ENCODE measurements at regions not wholly inside any gene's neighbourhood (a gene's known extent, or its start where the extent isn't known, plus 50 kb on each side); places are given as distances from the start of the nearest gene placed in this dataset.
"Not testable (repeated sequence)": the region's sequence is repeated elsewhere in the genome, so short reads cannot be mapped to it uniquely, and the experiment has no call there.

DNA sequence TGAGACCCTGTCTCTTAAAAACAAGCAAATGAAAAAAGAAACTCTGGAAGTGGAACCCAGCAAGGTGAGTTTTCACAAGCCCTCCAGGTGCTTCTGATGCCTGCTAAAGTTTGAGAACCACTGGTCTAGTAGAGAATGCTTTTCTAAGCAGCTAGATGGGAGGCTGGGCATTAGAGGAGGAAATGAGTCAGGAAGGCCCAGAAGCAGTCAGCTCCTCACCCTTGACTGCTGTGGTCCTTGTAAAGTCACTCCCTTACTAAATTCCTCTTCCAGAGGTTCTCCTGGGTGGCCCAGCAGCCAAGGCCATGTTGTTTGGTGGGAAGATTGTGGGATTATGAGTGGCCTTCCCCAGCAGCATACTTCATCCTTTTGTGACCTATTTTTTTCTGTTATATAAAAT, 52.0 kb upstream of the FYN start:
- DNase-seq (ENCODE audit: extremely low read depth, low read depth): no peak

- no peak for DNase-seq (ENCODE audit: extremely low read depth, low read depth)
Measured at GRCh38 chr6:111926731-111927302, 53.6 kb upstream of the FYN start.

DNA sequence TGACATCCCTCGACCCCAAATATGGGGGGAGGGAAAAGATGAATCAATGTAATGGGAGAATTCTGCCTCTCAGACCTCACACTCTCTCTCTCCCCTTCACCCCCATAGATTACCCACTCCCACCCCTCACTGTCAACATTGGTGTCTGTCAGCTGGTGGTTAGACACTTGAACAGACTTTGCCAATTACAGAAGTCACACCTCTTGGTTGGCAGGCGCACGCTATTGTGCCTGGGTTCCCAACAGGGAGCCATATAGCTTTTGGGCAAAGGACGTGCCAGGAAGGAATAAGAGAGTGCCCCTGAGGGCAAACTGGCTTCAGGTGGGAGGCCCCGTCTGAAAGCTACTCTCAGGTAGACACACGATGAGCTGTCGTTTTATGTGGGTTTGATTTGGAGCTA, 54.1 kb upstream of the FYN start:
- no peak for DNase-seq (ENCODE audit: extremely low read depth, low read depth)

- DNase-seq (ENCODE audit: extremely low read depth, low read depth): no peak
Measured at GRCh38 chr6:111928139-111928538, 54.9 kb upstream of the FYN start.

DNA sequence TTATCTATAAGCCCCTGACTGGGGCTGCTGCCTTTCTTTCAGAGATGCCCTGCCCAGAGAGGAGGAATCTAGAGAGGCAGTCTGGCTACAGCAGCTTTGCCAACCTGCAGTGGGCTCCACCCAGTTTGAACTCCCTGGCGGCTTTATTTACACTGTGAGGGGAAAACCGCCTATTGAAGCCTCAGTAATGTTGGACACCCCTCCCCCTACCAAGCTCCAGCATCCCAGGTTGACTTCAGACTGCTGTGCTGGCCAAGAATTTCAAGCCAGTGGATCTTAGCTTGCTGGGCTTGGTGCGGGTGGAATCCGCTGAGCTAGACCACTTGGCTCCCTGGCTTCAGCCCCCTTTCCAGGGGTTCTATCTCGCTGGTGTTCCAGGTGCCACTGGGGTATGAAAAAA, 61.4 kb upstream of the FYN start:
- not testable (repeated sequence) for DNase-seq (ENCODE audit: extremely low read depth, low read depth)

- DNase-seq (ENCODE audit: extremely low read depth, low read depth): no peak
Measured at GRCh38 chr6:111936718-111937117, 63.5 kb upstream of the FYN start.

DNA sequence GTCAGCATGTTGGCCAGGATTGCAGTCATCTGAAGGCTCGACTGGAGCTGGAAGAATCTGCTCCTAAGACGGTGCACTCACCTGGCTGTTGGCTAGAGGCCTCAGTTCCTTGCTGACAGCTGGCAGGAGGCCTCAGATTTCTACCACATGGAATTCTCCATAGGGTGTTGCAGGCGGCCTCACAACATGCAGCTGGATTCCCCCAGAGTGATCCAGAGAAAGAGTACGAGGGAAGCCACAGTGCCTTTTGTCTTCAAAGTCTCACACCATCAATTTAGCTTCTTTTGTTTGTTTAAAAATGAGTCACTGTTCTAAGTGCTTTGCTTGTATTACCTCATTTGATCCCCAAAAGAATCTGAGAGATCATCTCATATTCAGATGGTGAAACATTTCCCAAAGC, 65.5 kb upstream of the FYN start:
- DNase-seq (ENCODE audit: extremely low read depth, low read depth): no peak

GRCh38 chr6:111939902-111940301, 66.7 kb upstream of the FYN start:
- DNase-seq (ENCODE audit: extremely low read depth, low read depth): no peak

GRCh38 chr6:111940801-111941200, 67.5 kb upstream of the FYN start:
- DNase-seq (ENCODE audit: extremely low read depth, low read depth): no peak

DNA sequence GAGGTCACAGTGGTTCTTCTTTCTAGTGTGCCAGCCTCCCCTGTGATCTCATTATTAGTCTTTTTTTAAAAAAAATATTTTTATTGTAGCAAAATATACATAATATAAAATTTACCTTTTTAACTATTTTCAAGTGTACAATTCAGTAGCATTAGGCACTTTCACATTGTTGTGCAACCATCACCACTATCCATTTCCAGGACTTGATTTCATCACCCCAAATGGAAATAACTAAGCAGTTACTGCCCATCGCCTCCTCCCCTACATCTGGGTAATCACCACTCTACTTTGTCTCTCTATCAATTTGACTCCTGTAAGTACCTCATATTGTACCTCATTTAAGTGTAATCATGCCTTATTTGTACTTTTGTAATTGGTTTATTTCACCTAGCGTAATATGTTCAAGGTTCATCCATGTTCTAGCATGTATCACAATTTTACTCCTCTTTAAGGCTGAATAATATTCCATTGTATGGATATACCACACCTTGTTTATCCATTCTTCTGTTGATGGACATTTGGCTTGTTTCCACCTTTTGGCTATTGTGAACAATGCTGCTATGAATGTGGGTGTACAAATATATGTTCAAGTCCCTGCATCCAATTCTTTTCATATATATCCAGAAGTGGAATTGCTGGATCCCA, 68.6 kb upstream of the FYN start:
- no peak for DNase-seq (ENCODE audit: extremely low read depth, low read depth)

GRCh38 chr6:111942561-111942960, 69.3 kb upstream of the FYN start:
- no peak for DNase-seq (ENCODE audit: extremely low read depth, low read depth)

DNA sequence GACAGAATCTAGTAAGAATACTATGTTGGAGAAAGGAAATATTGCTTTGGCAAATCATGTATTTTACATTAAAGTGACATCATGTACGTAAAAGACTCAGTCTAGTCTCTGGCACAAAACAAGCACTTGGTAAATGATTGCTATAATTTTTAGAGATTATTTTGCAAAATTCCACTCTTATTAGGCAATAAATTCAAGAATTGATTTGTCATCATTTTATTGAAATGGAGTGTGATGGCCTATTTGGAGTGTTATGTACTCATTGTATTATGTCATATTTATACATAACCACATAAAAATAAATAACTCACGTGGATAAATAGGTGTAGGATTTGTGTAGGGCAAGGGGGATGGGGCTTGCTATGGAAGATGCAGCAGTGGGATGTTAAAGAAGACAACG, 70.0 kb upstream of the FYN start:
- DNase-seq (ENCODE audit: extremely low read depth, low read depth): no peak

DNA sequence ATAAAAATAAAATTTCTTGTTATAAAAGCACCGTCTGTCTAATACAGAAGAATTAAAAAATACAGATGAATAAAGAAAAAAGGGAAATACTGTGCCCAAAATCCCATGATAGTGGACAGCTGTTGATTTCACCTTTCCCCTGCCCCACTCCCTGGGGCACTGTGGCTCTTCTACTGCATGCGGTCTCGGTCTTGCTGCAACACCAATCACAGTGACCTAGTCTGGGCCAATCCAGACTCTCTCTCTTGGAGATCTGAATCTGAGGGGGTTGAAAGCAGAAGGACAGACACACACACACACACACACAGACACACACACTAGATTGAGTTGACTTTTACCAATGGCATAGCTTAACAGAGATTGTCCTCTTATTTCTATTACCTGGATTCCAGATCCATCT, 70.5 kb upstream of the FYN start:
- no peak for DNase-seq (ENCODE audit: extremely low read depth, low read depth)

GRCh38 chr6:111944541-111944940, 71.3 kb upstream of the FYN start:
- DNase-seq (ENCODE audit: extremely low read depth, low read depth): no peak

- no peak for DNase-seq (ENCODE audit: extremely low read depth, low read depth)
Measured at GRCh38 chr6:111949546-111949945, 76.3 kb upstream of the FYN start.

- DNase-seq (ENCODE audit: extremely low read depth, low read depth): not testable (repeated sequence)
Measured at GRCh38 chr6:111949984-111950383, 76.7 kb upstream of the FYN start.

GRCh38 chr6:111950661-111951496, 77.6 kb upstream of the FYN start:
- DNase-seq (ENCODE audit: extremely low read depth, low read depth): no peak

DNA sequence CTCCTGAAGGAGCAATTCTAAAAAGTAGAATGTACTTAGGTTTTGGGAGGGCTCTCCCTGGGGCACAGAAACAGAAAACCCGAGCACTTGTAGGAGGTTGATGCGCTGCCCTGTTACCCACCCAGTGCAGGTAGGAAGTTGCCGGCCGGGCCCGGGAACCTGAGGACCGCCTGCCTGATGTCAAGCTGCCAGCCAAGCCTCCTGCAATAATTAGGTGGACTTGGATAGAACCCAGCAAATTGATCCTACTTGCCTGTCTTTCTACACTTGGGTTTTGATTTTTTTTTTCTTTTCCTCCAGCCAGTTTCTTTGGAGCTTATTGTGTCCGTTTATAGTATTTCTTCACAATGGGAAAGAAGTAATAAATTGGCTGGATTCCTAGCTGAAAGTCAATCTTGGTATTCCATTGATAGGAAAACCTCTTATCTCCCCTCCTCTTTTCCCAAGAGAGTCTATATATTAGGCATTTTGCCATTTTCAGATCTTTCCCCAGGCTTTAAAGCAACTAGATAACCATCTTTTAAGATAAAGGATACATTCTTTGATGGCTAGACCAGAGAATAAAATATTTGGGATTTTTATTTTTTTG, 78.3 kb upstream of the FYN start:
- DNase-seq (ENCODE audit: extremely low read depth, low read depth): no peak

GRCh38 chr6:111952274-111952673, 79.0 kb upstream of the FYN start:
- DNase-seq (ENCODE audit: extremely low read depth, low read depth): no peak

DNA sequence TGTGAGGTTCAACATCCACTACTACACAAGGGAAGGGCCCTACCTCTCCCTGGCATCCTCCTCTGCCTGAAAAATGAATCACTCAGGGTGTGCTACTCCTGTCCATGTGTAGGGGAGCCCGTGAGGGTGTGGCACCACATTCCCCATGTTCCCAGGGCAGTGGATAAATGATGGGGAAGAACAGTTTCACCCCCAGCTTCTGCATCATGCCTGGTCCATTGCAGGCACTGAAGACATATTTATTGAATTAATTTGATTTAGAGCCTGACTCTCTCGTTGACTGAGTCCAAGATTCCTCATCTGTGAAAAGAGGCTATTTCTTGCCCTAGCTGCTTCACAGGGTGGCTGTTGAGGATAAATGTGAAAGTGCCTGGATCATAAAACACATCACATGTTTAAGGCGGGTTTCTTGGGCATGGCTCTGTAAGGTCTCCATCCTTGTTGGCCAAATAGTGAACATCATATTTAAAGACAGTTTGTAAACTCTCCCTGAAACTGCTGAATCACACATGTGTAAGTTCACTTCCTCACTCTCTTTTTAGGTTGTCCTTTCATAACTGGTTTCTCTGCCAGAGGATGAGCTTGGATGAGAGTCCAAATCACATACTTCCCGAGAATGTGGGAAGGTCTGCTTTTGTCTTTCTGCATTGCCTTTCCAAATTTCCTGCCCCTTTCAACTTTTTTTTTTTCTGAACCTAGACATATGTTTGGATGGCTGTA, 79.7 kb upstream of the FYN start:
- no peak for DNase-seq (ENCODE audit: extremely low read depth, low read depth)

DNA sequence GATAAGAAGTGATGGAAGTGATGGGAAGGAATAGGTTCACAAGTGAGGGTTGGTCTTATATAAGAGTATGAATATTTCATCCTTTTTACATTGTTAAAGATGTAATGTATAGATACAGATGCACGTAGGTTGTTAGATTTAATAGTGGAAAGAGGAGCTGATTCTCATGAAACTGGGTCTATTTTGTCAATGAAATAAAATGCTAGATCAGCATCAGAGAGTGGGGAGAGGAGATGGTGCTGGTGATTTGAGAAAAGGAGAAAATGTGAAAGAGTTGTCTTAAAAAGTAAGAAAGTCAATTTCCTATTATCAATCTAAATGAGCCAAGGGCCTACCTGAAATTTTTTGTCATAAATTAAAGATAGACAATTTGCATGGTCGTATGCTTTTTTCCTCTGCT, 82.8 kb upstream of the FYN start:
- DNase-seq (ENCODE audit: extremely low read depth, low read depth): no peak

All from NCI-H460 (cell line).